ENCODE measurements at regions not wholly inside any gene's neighbourhood (a gene's known extent, or its start where the extent isn't known, plus 50 kb on each side); places are given as distances from the start of the nearest gene placed in this dataset.

GRCh38 chr12:13282861-13283260 lies 86.3 kb downstream of the EMP1 start:
- TF ChIP-seq CTCF (conservative IDR thresholded peaks at IDR 0.05; ENCODE audit: low read depth, low read length) = no peak
- TF ChIP-seq EZH2phosphoT487 (IDR thresholded peaks at IDR 0.05; ENCODE audit: borderline replicate concordance, low read length) = no peak
